Retinal pigment epithelial cell (primary cell): ENCODE measurements at regions not wholly inside any gene's neighbourhood (a gene's known extent, or its start where the extent isn't known, plus 50 kb on each side); places are given as distances from the start of the nearest gene placed in this dataset.

ENCODE experiments used
- DNase-seq: peaks from one replicate; pipeline ENCODE4 v3.0.0-alpha.2; 2010; ENCODE audit warnings: low read depth
- H3K4me3 ChIP-seq: 2 replicates; pipeline ENCODE4 v1.5.1; 2011; ENCODE audit warnings: mild to moderate bottlenecking, low read length, control low read depth, moderate library complexity
- CTCF ChIP-seq: conservative IDR thresholded peaks from 2 replicates; pipeline ENCODE4 v1.5.1; 2011; ENCODE audit warnings: low read depth, low read length, control low read depth, inconsistent platforms

GRCh38 chr4:121255986-121256750, 92.0 kb upstream of the TNIP3 start:
- no peak overlapping the region for H3K4me3 ChIP-seq
- no peak for TF ChIP-seq CTCF
- peak; percentile 79 for DNase-seq

- no peak for DNase-seq
- H3K4me3 ChIP-seq = no peak overlapping the region
- TF ChIP-seq CTCF = no peak
These were observed 89.8 kb upstream of the TNIP3 start for GRCh38 chr4:121253961-121254360.

- H3K4me3 ChIP-seq = no peak overlapping the region
- peak; percentile 14 for DNase-seq
- TF ChIP-seq CTCF = peak; percentile 92
These were observed 88.2 kb upstream of the TNIP3 start for GRCh38 chr4:121252224-121252806.

- DNase-seq = no peak
- no peak overlapping the region for H3K4me3 ChIP-seq
- no peak for TF ChIP-seq CTCF
These were observed 84.6 kb upstream of the TNIP3 start for GRCh38 chr4:121248747-121249146.

GRCh38 chr4:121246698-121247097, 82.6 kb upstream of the TNIP3 start:
- TF ChIP-seq CTCF = no peak
- no peak for DNase-seq
- H3K4me3 ChIP-seq = no peak overlapping the region

- no peak for DNase-seq
- no peak for TF ChIP-seq CTCF
- H3K4me3 ChIP-seq = no peak overlapping the region
These were observed 79.4 kb upstream of the TNIP3 start for GRCh38 chr4:121243485-121243884.

GRCh38 chr4:121242188-121242750, 78.1 kb upstream of the TNIP3 start:
- no peak for DNase-seq
- no peak for TF ChIP-seq CTCF
- H3K4me3 ChIP-seq = no peak overlapping the region
